H1 (cell line): ENCODE measurements at regions not wholly inside any gene's neighbourhood (a gene's known extent, or its start where the extent isn't known, plus 50 kb on each side); places are given as distances from the start of the nearest gene placed in this dataset.

Source experiments
- CTCF ChIA-PET: fragments of 300-600 bp; sonication (Branson Sonifier 250); formaldehyde crosslinking; loops from one replicate; lab custom pipeline; 2021; ENCODE audit not compliant: partially characterized antibody; lab: Charles Lee
- POLR2A ChIA-PET: fragments of 300-600 bp; sonication (Branson Sonifier 250); formaldehyde crosslinking; loops from one replicate; lab custom pipeline; 2021; ENCODE audit warnings: inconsistent platforms; ENCODE audit not compliant: partially characterized antibody; lab: Charles Lee
- DNase-seq, 2 experiments: peaks; one replicate each; pipeline versions ENCODE4 v3.0.0 to v3.0.0-alpha.2; 2010 to 2022; ENCODE audit warnings: low spot score in 2 of 2, low read depth in 1 of 2, mixed read lengths in 1 of 2
- FAIRE-seq: peaks from 2 replicates; lab custom pipeline; 2011; peaks lifted over from hg19 to GRCh38; lab: Jason Lieb, UNC
- H2AFZ ChIP-seq: 2 replicates; pipeline ENCODE4 v1.8.1; 2012; ENCODE audit warnings: low read length, inconsistent platforms
- H2AK5ac ChIP-seq: 2 replicates; pipeline ENCODE4 v1.6.1; 2013; ENCODE audit warnings: low read depth, low read length
- H2BK120ac ChIP-seq: replicated peaks from 2 replicates; pipeline ENCODE3; 2013; ENCODE audit warnings: low read depth, low read length, inconsistent platforms
- H2BK12ac ChIP-seq: 2 replicates; pipeline ENCODE4 v1.6.1; 2013; ENCODE audit warnings: low read depth, low read length
- H2BK15ac ChIP-seq: 2 replicates; pipeline ENCODE4 v1.6.1; 2013; ENCODE audit warnings: low read length
- H2BK20ac ChIP-seq: 2 replicates; pipeline ENCODE4 v1.6.1; 2013; ENCODE audit warnings: low read length
- H2BK5ac ChIP-seq: 2 replicates; pipeline ENCODE4 v1.6.1; 2013; ENCODE audit warnings: low read depth, low read length
- H3K14ac ChIP-seq: 2 replicates; pipeline ENCODE4 v1.6.1; 2013; ENCODE audit warnings: inconsistent platforms; ENCODE audit not compliant: insufficient read length
- H3K18ac ChIP-seq: 2 replicates; pipeline ENCODE4 v1.6.1; 2013; ENCODE audit warnings: low read length; ENCODE audit errors: extremely low read depth
- H3K23ac ChIP-seq: 2 replicates; pipeline ENCODE4 v1.6.1; 2013; ENCODE audit warnings: inconsistent platforms; ENCODE audit not compliant: insufficient read length
- H3K23me2 ChIP-seq: 2 replicates; pipeline ENCODE4 v1.6.1; 2013; ENCODE audit warnings: low read depth, low read length
- H3K27ac ChIP-seq: 2 replicates; pipeline ENCODE4 v1.6.1; 2011; ENCODE audit warnings: low read depth, low read length, inconsistent platforms
- H3K27me3 ChIP-seq, 4 experiments: replicated peaks in 1 of 4; 1 replicate in 1 of 4; 2 replicates in 3 of 4; pipeline versions ENCODE4 v1.6.1 to v1.8.1; 2011 to 2013; ENCODE audit warnings: low read length in 3 of 4, mild to moderate bottlenecking in 3 of 4, inconsistent platforms in 2 of 4, mixed read lengths in 2 of 4, moderate library complexity in 1 of 4; ENCODE audit not compliant: control insufficient read depth in 3 of 4, insufficient read depth in 3 of 4; ENCODE audit errors: extremely low read depth in 1 of 4
- H3K36me3 ChIP-seq, 4 experiments: 2 replicates each; pipeline versions ENCODE4 v1.6.1 to v1.8.1; 2011 to 2013; ENCODE audit warnings: mild to moderate bottlenecking in 4 of 4, low read length in 3 of 4, moderate library complexity in 2 of 4, control low read depth in 1 of 4, inconsistent platforms in 1 of 4; ENCODE audit not compliant: insufficient read depth in 4 of 4, control insufficient read depth in 2 of 4
- H3K4ac ChIP-seq: replicated peaks from 2 replicates; pipeline ENCODE3; 2013; ENCODE audit warnings: low read length, low read depth, mixed read lengths, inconsistent platforms; ENCODE audit not compliant: insufficient read length
- H3K4me1 ChIP-seq, 4 experiments: replicated peaks in 1 of 4; 1 replicate in 1 of 4; 2 replicates in 3 of 4; pipeline versions ENCODE4 v1.6.1 to v1.8.1; 2011 to 2013; ENCODE audit warnings: low read length in 3 of 4, inconsistent platforms in 2 of 4, mixed read lengths in 1 of 4; ENCODE audit not compliant: insufficient read depth in 4 of 4, control insufficient read depth in 3 of 4
- H3K4me2 ChIP-seq, 2 experiments: 2 replicates each; pipeline versions ENCODE4 v1.6.1 to v1.8.1; 2011 to 2013; ENCODE audit warnings: low read depth in 2 of 2, low read length in 2 of 2, control low read depth in 1 of 2, inconsistent platforms in 1 of 2, mild to moderate bottlenecking in 1 of 2; ENCODE audit not compliant: insufficient read depth in 1 of 2
- H3K4me3 ChIP-seq, 4 experiments: fragments of 200-600, 300-600 bp in 1 of 4; sonication (generic), shearing (Covaris generic), sonication (Bioruptor Twin) in 1 of 4; 2 replicates each; pipeline versions ENCODE4 v1.5.1 to v1.8.1; 2011 to 2016; ENCODE audit warnings: low read length in 4 of 4, low read depth in 3 of 4, control low read depth in 2 of 4, inconsistent platforms in 2 of 4, mild to moderate bottlenecking in 2 of 4, mixed read lengths in 1 of 4, moderate library complexity in 1 of 4; ENCODE audit not compliant: insufficient read depth in 2 of 4; ENCODE audit errors: extremely low read depth in 1 of 4
- H3K56ac ChIP-seq: replicated peaks from 2 replicates; pipeline ENCODE3; 2013; ENCODE audit warnings: low read depth, mild to moderate bottlenecking, mixed read lengths, low read length, inconsistent platforms; ENCODE audit not compliant: insufficient read length
- H3K79me1 ChIP-seq: 2 replicates; pipeline ENCODE4 v1.6.1; 2013; ENCODE audit warnings: low read depth, low read length, control low read depth
- H3K79me2 ChIP-seq, 2 experiments: 2 replicates each; pipeline versions ENCODE4 v1.6.1 to v1.8.1; 2012 to 2013; ENCODE audit warnings: low read length in 2 of 2, mild to moderate bottlenecking in 2 of 2, inconsistent platforms in 1 of 2; ENCODE audit not compliant: insufficient read depth in 2 of 2, control insufficient read depth in 1 of 2
- H3K9ac ChIP-seq, 4 experiments: replicated peaks in 1 of 4; 1 replicate in 1 of 4; 2 replicates in 3 of 4; pipeline versions ENCODE4 v1.6.1 to v1.8.1; 2011 to 2013; ENCODE audit warnings: low read depth in 3 of 4, low read length in 3 of 4, control low read depth in 2 of 4, mild to moderate bottlenecking in 2 of 4, moderate library complexity in 2 of 4, inconsistent platforms in 1 of 4; ENCODE audit errors: extremely low read depth in 1 of 4
- H3K9me3 ChIP-seq, 2 experiments: 2 replicates each; pipeline versions ENCODE4 v1.6.1 to v1.8.1; 2012 to 2013; ENCODE audit warnings: mild to moderate bottlenecking in 2 of 2, moderate library complexity in 2 of 2, control low read depth in 1 of 2, inconsistent platforms in 1 of 2, low read depth in 1 of 2, low read length in 1 of 2, mixed read lengths in 1 of 2; ENCODE audit not compliant: insufficient read depth in 2 of 2
- H4K20me1 ChIP-seq, 2 experiments: replicated peaks in 1 of 2; 2 replicates each; pipeline versions ENCODE3 to v1.8.1; 2011 to 2013; ENCODE audit warnings: inconsistent platforms in 2 of 2, low read length in 2 of 2, mild to moderate bottlenecking in 1 of 2; ENCODE audit not compliant: insufficient read depth in 2 of 2, control insufficient read depth in 1 of 2
- H4K5ac ChIP-seq: 2 replicates; pipeline ENCODE4 v1.6.1; 2013; ENCODE audit warnings: low read length, low read depth, mixed read lengths, inconsistent platforms; ENCODE audit not compliant: insufficient read length
- H4K8ac ChIP-seq: 2 replicates; pipeline ENCODE4 v1.8.0; 2013; ENCODE audit warnings: mild to moderate bottlenecking, moderate library complexity, low read length, inconsistent platforms; ENCODE audit not compliant: insufficient read depth; ENCODE audit errors: extremely low read depth
- H4K91ac ChIP-seq: replicated peaks from 2 replicates; pipeline ENCODE3; 2013; ENCODE audit warnings: low read length, mixed read lengths, inconsistent platforms; ENCODE audit not compliant: insufficient read length
- CHD2 ChIP-seq: IDR thresholded peaks from 2 replicates; pipeline ENCODE4 v1.6.1; 2012; ENCODE audit warnings: low read length, improper control_type of control experiment
- EGR1 ChIP-seq: IDR thresholded peaks from 2 replicates; pipeline ENCODE4 v1.6.1; 2011; ENCODE audit warnings: low read depth, low read length, borderline replicate concordance
- GTF2F1 ChIP-seq: IDR thresholded peaks from 2 replicates; pipeline ENCODE4 v1.6.1; 2012; ENCODE audit warnings: low read depth, low read length, improper control_type of control experiment, borderline replicate concordance
- SAP30 ChIP-seq: fragments of 300-600 bp; sonication (generic); IDR thresholded peaks from 2 replicates; pipeline ENCODE4 v1.7.1; 2012; ENCODE audit warnings: low read length, moderate library complexity, mild to moderate bottlenecking, inconsistent platforms; ENCODE audit not compliant: insufficient read depth, insufficient replicate concordance
- WGBS, 2 experiments: shearing (Covaris generic) in 1 of 2; methylation state at CpG; one replicate each; pipeline versions ENCODE4 v1.1.6 to v1.1.7; 2013 to 2015; ENCODE audit warnings: low lambda C conversion rate in 2 of 2, mixed read lengths in 2 of 2, inconsistent platforms in 1 of 2, low coverage in 1 of 2, missing lambda C conversion rate in 1 of 2; ENCODE audit not compliant: insufficient replicate concordance in 2 of 2, insufficient coverage in 1 of 2, insufficient read length in 1 of 2; ENCODE audit errors: extremely low coverage in 1 of 2, missing lambda C conversion rate in 1 of 2; 5-methylcytosine and 5-hydroxymethylcytosine counted together

DNA sequence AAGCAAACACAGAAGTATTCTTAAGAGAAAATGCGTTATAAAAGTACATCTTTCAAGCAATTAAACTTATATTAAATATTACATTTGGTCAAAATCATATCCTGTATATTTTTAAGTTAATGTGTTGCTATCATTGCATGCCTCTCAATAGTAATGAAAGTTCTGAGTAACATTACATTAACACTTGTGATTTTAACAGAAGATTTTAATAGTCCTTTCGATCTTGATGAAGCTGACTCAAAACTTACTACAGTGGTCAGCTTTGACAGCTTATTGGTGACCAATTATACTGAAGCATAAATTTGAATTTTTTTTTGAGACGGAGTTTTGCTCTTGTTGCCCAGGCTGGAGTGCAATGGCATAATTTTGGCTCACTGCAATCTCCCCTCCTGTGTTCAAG lies 303.3 kb downstream of the GALR1 start:
- no peaks in the 10 kb centered on the region for H3K36me3 ChIP-seq
- H3K14ac ChIP-seq: no peak overlapping the region
- no peaks in the 10 kb centered on the region for H3K79me1 ChIP-seq
- no peaks in the 10 kb centered on the region for H3K79me2 ChIP-seq
- H2BK20ac ChIP-seq: no peak overlapping the region
- no peaks in the 10 kb centered on the region for H3K4me1 ChIP-seq
- no peaks in the 10 kb centered on the region for H3K27me3 ChIP-seq
- no peak overlapping the region for H2BK5ac ChIP-seq
- H3K18ac ChIP-seq: no peak overlapping the region
- 91% methylated on average over 3 of the region's 3 CpGs; no CpG with 5 or more reads in 1 of the 2 experiments for WGBS, 2 experiments
- no peak overlapping the region for H4K5ac ChIP-seq
- H4K91ac ChIP-seq: no peak overlapping the region
- no peak for FAIRE-seq
- no peak overlapping the region for H3K4me2 ChIP-seq
- ChIA-PET CTCF (interaction anchor here (0.6 to 1.1 kb wide), 2 partner anchors 37 to 341 kb away, joined by 3 read pairs; no protein-coding TSS in a partner anchor), POLR2A (no interaction called here)
- no peak overlapping the region for H4K8ac ChIP-seq
- H2BK12ac ChIP-seq: no peak overlapping the region
- no peak overlapping the region for H2AFZ ChIP-seq
- H2BK120ac ChIP-seq: no peak overlapping the region
- H3K23me2 ChIP-seq: no peaks in the 10 kb centered on the region
- H3K23ac ChIP-seq: no peak overlapping the region
- no peak overlapping the region for H3K9ac ChIP-seq
- no peak for DNase-seq
- H2AK5ac ChIP-seq: no peak overlapping the region
- no peak for TF ChIP-seq CHD2
- no peak for TF ChIP-seq SAP30
- TF ChIP-seq EGR1: no peak
- no peak for TF ChIP-seq GTF2F1
- TF ChIP-seq, all 59 proteins: peak for 0
- H3K9me3 ChIP-seq: no peaks in the 10 kb centered on the region
- no peak overlapping the region for H3K56ac ChIP-seq
- H2BK15ac ChIP-seq: no peak overlapping the region
- H3K27ac ChIP-seq: no peak overlapping the region
- H3K4ac ChIP-seq: no peak overlapping the region
- H4K20me1 ChIP-seq: no peaks in the 10 kb centered on the region
- no peak overlapping the region for H3K4me3 ChIP-seq
